SK-N-MC (cell line): ENCODE measurements at regions not wholly inside any gene's neighbourhood (a gene's known extent, or its start where the extent isn't known, plus 50 kb on each side); places are given as distances from the start of the nearest gene placed in this dataset.

Source experiments
- DNase-seq: peaks from one replicate; pipeline ENCODE4 v3.0.0-alpha.2; 2011; ENCODE audit warnings: low read depth, low spot score
- H3K27ac ChIP-seq: fragments of 200-600 bp; sonication (generic); 2 replicates; pipeline ENCODE4 v1.5.1; 2016; ENCODE audit warnings: mixed run types
- H3K36me3 ChIP-seq: fragments of 200-600 bp; sonication (generic); 2 replicates; pipeline ENCODE4 v1.6.1; 2017; ENCODE audit warnings: antibody characterized with exemption, low read length, mixed read lengths; ENCODE audit not compliant: insufficient read depth
- H3K4me3 ChIP-seq: fragments of 200-600 bp; sonication (generic); 2 replicates; pipeline ENCODE4 v1.5.1; 2016
- H3K9ac ChIP-seq: fragments of 200-600 bp; sonication (generic); 2 replicates; pipeline ENCODE4 v1.8.0; 2017; ENCODE audit warnings: mixed run types, mixed read lengths; ENCODE audit not compliant: insufficient read length
- H3K9me3 ChIP-seq: fragments of 200-600 bp; sonication (generic); 2 replicates; pipeline ENCODE4 v1.6.1; 2017; ENCODE audit warnings: low read depth, mild to moderate bottlenecking, antibody characterized with exemption, low read length, moderate library complexity, mixed read lengths
- EZH2 ChIP-seq: fragments of 200-600 bp; sonication (generic); IDR thresholded peaks from one replicate; pipeline ENCODE4 v1.6.1; 2017; ENCODE audit warnings: antibody characterized with exemption
- FOXP2 ChIP-seq: optimal IDR thresholded peaks from 2 replicates; pipeline ENCODE3; 2011; ENCODE audit warnings: mild to moderate bottlenecking, moderate library complexity; ENCODE audit not compliant: insufficient read depth; ENCODE audit errors: extremely low read length, control extremely low read depth
- POLR2AphosphoS5 ChIP-seq: IDR thresholded peaks from 2 replicates; pipeline ENCODE4 v1.6.1; 2012; ENCODE audit warnings: mild to moderate bottlenecking, low read depth, low read length, borderline replicate concordance

- DNase-seq = no peak
- Histone ChIP-seq H3K9ac (no peak overlapping the region), H3K27ac (no peak overlapping the region), H3K4me3 (no peak overlapping the region), H3K9me3 (no peaks in the 10 kb centered on the region), H3K36me3 (no peaks in the 10 kb centered on the region)
- TF ChIP-seq FOXP2 (no peak), POLR2AphosphoS5 (no peak), EZH2 (no peak)
Observed at GRCh38 chr3:76550522-76551201, 489.2 kb upstream of the ROBO2 start.

- no peak for DNase-seq
- H3K4me3 ChIP-seq = no peak overlapping the region
- TF ChIP-seq EZH2 = no peak
- no peak for TF ChIP-seq POLR2AphosphoS5
- TF ChIP-seq FOXP2 = no peak
- no peaks in the 10 kb centered on the region for H3K9me3 ChIP-seq
- H3K9ac ChIP-seq = no peak overlapping the region
- H3K36me3 ChIP-seq = no peaks in the 10 kb centered on the region
- H3K27ac ChIP-seq = no peak overlapping the region
Observed at GRCh38 chr3:76551739-76552138, 488.2 kb upstream of the ROBO2 start.

DNA sequence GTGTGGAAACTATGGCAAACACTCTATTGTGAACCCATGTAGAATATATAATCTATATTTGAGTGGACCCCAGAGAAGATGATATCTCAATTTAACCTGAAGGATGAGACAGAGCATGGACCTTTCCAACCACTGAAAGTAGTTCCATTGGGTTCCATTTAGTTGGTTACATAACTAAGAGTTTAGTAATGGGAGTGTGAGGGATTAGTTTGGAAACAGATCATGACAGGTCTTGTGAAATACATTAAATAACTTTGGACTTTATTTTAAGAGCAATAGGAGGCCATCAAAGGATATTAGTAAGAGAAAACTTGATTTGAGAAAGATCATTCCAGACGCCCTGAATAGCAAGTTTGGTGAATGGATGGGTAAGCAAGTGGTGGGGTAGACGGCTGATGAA is 487.2 kb upstream of the ROBO2 start:
- Histone ChIP-seq H3K9me3 (no peaks in the 10 kb centered on the region), H3K36me3 (no peaks in the 10 kb centered on the region), H3K9ac (no peak overlapping the region), H3K27ac (no peak overlapping the region), H3K4me3 (no peak overlapping the region)
- DNase-seq = no peak
- TF ChIP-seq POLR2AphosphoS5 (no peak), FOXP2 (no peak), EZH2 (no peak)

DNA sequence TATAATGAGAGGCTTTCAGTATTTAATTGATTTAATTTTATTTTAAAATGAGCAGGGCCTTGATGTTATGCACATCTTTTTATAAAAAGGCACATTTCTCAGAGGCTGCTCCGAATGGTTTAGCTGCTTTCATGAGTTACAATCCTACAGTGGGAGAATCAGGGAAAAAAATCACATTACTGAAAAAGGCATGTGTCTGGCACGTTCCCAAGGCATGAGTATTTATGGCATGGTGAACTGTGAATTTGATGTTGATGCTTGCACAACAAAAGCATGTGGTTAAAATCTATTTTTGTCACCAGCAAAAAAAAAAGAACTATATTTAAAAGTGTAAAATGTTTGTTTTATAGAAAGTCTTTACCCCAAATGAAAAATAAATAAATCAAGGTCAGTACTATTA is 485.2 kb upstream of the ROBO2 start:
- DNase-seq = no peak
- Histone ChIP-seq H3K27ac (no peak overlapping the region), H3K4me3 (no peak overlapping the region), H3K9ac (no peak overlapping the region), H3K36me3 (no peaks in the 10 kb centered on the region), H3K9me3 (no peaks in the 10 kb centered on the region)
- TF ChIP-seq POLR2AphosphoS5 (no peak), EZH2 (no peak), FOXP2 (no peak)

GRCh38 chr3:76561494-76562236 is 478.2 kb upstream of the ROBO2 start:
- H3K27ac ChIP-seq = no peak overlapping the region

DNA sequence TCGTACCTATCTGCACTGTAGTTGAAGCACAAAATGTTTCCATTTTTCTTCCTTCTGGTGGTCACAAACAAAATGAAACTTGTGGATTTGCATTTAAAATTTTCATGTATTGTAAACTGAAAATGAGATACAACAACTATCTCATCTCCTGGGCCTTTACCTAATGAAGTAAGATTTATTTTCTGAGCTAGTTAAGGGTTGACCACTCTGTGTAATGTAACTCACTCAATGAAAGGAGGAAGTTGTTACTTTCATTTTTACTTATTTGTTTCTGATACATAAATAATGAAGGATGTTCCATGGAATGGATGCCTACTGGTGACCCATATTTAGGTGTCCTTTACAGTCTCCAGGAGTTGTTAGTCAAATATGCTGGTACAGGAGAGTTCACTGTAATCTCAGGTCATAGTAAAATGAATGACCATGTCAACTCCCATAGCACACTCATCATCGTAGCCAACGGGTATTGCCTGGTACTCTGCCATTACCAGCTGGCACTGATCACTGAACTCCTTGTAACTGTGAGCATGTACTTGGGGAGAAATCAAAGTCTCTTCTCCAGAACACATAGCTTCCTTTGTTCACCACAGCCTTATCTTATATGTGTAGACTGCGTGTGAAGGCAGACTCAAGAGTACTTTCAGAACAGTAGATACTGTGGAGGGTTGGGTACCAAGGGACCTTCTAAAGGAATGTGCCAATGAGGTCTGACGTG is 474.2 kb upstream of the ROBO2 start:
- DNase-seq = no peak
- no peak overlapping the region for H3K9ac ChIP-seq
- H3K36me3 ChIP-seq = no peaks in the 10 kb centered on the region
- no peaks in the 10 kb centered on the region for H3K9me3 ChIP-seq
- no peak overlapping the region for H3K27ac ChIP-seq
- TF ChIP-seq POLR2AphosphoS5 = no peak
- no peak for TF ChIP-seq EZH2
- TF ChIP-seq FOXP2 = no peak
- H3K4me3 ChIP-seq = no peak overlapping the region

More at GRCh38 chr3:76561494-76562236, 478.2 kb upstream of the ROBO2 start:
- peak; percentile 35 for DNase-seq
- TF ChIP-seq EZH2 (no peak), FOXP2 (no peak), POLR2AphosphoS5 (no peak; the same call in 1 of the 2 replicates)
- no peaks in the 10 kb centered on the region for H3K36me3 ChIP-seq
- H3K4me3 ChIP-seq = peak overlapping the region; percentile 42
- H3K9me3 ChIP-seq = no peaks in the 10 kb centered on the region
- H3K9ac ChIP-seq = no peak overlapping the region

DNA sequence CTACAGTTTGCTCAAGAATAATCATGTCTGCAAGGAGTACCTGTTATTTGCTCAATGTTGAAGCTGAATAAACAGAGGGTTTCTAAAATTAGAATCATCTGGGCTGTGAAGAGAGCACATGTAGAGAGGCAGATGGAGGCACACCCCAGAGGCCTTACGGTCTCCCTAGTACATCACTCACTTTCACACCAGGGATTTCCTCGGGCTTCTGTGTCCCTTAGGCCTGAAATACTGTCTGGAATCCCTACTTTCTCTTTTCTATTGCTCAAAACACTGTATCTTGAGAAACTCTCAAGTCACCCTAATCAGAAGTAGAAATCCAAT is 473.7 kb upstream of the ROBO2 start:
- DNase-seq = no peak
- no peak overlapping the region for H3K27ac ChIP-seq
- H3K4me3 ChIP-seq = no peak overlapping the region
- no peak overlapping the region for H3K9ac ChIP-seq
- no peaks in the 10 kb centered on the region for H3K36me3 ChIP-seq
- H3K9me3 ChIP-seq = no peaks in the 10 kb centered on the region
- no peak for TF ChIP-seq POLR2AphosphoS5
- TF ChIP-seq EZH2 = no peak
- no peak for TF ChIP-seq FOXP2

DNA sequence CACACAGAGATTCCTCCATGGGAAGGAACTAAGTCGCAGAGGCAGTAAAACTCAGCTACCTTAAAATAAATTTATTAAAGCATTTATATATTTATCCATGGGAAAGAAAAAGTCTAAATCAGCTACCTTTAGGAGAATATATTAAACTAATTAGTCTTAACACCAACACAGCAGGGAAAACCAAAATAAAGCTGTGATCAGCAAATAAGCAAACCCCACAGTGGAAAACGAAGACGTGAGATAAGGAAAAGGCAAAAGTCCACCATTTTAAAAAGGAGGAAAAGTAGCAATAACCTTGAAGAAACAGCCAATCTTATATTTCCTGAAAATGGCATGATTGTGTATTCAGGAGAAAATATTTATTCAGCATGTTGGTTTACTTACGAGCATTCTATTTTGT is 473.0 kb upstream of the ROBO2 start:
- Histone ChIP-seq H3K36me3 (no peaks in the 10 kb centered on the region), H3K27ac (no peak overlapping the region), H3K4me3 (no peak overlapping the region), H3K9me3 (no peaks in the 10 kb centered on the region), H3K9ac (no peak overlapping the region)
- TF ChIP-seq FOXP2 (no peak), EZH2 (no peak), POLR2AphosphoS5 (no peak)
- no peak for DNase-seq
